AML-193 (cell line): ENCODE measurements at regions not wholly inside any gene's neighbourhood (a gene's known extent, or its start where the extent isn't known, plus 50 kb on each side); places are given as distances from the start of the nearest gene placed in this dataset.

Source experiments
- DNase-seq, 2 experiments: peaks; one replicate each; lab custom pipeline; 2025; lab: John Stamatoyannopoulos, UW

- no peak for DNase-seq
These were observed 105.6 kb upstream of the FOXF1 start for GRCh38 chr16:86404678-86405077.

- DNase-seq = no peak
These were observed 105.0 kb upstream of the FOXF1 start for GRCh38 chr16:86405319-86405718.

DNA sequence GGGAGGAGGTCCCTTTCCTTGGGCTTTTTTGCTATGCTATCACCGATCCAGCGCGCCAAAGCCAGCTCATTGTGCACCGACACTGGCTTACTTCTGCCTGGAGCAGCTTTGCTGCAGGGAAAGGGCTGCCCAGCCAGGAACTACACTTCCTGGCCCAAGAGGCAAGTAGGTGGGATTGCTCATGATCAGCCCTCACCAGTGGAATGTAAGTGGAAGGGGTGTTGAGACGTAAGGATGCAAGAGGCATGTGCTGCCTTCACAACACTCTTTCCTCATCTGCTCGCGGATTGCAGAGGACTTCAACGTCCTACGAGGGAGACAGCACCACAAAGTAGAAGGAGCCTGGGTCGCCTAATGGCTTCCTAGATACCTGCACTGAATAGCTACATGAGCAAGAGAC is 104.3 kb upstream of the FOXF1 start:
- DNase-seq = no peak

GRCh38 chr16:86408685-86409084 is 101.6 kb upstream of the FOXF1 start:
- no peak for DNase-seq

DNA sequence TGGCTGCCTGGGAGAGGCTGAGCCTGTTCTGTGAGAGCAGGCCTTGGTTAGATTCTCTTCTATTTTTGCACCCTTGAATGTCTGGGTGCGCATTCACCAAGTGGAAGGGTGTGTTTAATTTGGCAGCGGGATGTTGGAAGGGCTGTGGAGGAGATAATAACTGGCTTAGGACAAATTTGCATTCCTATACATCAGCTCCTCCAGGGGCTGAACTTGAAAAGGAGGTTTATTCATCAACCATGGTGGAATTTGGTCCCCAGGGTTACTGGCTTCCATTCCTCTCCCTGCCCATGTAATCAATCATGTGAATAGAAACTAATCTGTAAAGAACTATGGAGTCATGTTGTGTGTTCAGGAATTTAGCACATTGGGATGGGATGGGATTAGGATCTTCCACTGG is 100.2 kb upstream of the FOXF1 start:
- DNase-seq = no peak

DNA sequence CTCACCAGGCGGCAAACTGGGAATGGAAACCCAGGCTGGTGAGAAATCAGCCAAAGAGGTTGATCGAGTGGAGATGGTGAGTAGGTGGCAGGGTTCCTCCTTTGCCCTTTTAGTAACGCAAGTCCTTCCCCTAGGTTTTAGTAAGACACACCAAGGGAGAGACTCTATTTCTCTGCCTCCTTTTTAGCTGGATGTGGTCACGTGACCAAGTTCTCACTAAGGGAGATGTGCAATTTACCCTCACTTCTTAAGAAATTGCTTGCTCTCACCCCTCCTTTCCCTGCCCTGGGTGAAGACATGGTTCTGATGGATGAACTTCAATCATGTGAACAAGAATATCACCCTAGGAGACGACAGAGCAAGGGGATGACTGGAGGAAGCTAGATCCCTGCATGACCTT is 99.8 kb upstream of the FOXF1 start:
- DNase-seq = no peak

- no peak for DNase-seq
These were observed 98.4 kb upstream of the FOXF1 start for GRCh38 chr16:86411897-86412296.

DNA sequence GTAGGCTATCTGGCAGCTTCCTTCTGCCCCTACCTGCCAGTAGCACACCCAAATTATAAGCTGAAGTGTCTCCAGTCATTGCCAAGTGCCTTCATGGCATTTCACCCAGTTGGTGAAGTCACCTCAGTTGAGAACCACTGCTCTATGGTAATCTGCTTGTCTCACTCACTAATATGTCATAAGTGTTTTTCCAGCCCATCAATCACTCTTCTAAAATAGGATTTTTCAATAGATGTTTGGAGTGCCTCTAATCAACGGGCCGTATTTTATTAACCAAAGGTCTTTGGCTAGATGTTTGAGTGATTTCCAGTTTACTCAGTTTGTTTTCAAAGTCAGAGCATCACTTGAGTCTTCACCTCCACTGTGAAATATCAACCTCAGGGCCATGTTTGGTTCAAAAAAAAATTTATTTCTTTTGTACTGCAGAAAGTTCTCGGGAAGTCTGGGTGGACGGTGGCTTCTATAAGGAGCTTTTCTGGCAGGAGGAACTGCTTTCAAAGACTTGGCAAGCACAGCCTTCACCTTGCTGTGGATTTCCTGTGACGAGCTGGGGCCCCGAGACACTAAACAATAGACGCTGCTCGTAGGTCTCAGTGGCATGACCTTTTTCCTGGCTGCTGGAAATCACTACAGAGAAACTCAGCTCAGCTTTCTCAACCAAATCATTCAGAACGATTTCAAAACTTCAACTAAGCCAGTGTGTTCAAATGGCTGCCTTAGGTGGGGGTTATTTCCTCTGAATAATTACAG is 95.2 kb upstream of the FOXF1 start:
- no peak for DNase-seq

GRCh38 chr16:86418981-86419380 is 91.3 kb upstream of the FOXF1 start:
- no peak for DNase-seq

GRCh38 chr16:86419518-86419917 is 90.8 kb upstream of the FOXF1 start:
- DNase-seq = no peak

DNA sequence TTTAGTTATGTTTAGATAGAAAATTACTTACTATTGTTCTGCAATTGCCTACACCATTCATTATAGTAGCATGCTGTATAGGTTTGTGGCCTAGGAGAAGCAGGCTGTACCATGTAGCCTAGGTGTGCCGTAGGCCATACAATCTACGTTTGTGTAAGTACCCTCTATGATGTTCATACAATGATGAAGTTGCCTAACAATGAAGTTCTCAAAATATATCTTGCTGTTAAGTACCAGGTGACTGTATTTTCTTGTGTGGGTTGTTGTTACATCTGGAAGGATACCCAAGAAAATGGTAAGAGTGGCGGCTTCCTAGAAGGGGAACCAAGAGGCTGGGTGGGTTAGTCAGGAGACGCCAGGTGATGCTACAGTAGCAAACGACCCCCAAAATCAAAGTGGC is 88.3 kb upstream of the FOXF1 start:
- DNase-seq = no peak

DNA sequence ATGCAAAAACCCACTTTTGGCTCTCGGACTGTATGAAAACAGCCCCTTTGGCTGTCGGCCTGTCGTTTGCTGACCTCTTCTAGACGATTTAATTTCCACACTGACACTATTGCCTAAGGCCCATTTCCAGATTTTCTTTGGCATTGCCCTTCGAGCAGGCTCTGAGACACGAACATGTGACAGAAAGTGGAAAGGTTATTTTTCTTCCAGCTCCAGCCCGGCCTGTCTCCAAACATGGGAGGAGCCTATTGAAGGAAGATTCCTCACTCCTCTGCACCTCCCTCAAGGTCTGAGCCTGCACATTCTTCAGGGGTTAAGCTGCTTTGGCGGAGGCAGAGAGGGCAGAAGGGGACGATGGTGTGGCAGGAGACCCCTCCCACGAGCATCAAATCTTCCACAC is 85.9 kb upstream of the FOXF1 start:
- no peak for DNase-seq

DNA sequence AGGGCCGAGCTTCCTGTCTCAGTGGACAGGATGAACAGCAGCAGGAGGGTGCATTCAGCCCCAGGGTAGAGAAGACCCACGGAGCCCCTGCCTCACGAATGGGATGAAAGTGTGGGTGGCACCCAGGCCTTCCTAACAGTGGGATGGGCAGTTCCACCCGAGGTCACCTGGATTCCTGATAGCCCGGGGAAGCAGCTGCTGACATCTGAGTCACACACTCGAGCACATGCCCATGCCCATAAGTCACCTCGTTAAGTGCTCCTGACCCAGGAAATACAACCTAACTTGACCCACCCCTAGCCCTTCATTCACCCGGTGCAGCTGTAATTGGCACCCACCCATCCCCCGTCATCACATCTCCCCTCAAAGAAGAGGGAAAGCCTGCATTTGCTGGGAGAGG is 85.3 kb upstream of the FOXF1 start:
- DNase-seq = no peak

- DNase-seq = no peak
These were observed 84.2 kb upstream of the FOXF1 start for GRCh38 chr16:86426063-86426642.

GRCh38 chr16:86427433-86427851 is 82.9 kb upstream of the FOXF1 start:
- DNase-seq = no peak

GRCh38 chr16:86428729-86429517 is 81.4 kb upstream of the FOXF1 start:
- DNase-seq = no peak

DNA sequence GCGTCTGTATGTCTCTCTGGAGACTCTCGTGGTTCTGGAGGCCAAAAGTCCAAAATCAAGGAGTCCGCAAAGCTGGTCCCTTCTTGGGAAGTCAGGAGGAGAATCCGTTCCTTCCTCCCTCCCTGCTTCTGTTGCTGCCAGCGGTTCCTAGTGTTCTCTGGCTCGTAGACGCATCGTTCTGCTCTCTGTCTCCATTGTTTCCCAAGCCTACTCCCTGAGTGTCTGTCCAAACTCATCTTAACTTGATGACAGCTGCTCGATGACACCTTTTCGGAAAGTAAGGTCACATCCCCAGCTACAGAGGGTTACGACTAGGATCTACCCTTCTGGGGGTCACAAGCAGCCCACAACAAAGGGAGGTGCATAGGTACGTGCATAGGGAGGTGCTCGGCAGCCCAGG is 80.7 kb upstream of the FOXF1 start:
- no peak for DNase-seq

DNA sequence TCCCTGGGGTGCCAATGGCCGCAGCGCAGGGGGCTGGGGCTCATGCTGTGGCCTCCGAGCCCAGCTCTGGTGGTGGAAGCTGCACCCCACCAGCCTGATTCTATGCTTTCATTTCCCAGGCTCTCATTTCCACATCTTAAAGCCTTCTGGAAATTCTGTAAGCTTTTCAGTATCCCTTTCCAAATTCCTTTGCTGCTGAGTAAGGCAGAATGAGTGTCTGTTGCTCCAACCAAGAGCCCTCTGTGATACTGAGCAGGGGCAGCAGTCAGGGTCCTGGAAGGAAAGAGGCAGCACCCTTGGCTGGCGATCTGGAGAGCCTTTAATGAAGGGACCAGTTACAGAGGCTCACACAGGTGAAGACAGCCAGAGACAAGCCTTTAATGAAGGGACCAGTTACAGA is 79.5 kb upstream of the FOXF1 start:
- DNase-seq = no peak

DNA sequence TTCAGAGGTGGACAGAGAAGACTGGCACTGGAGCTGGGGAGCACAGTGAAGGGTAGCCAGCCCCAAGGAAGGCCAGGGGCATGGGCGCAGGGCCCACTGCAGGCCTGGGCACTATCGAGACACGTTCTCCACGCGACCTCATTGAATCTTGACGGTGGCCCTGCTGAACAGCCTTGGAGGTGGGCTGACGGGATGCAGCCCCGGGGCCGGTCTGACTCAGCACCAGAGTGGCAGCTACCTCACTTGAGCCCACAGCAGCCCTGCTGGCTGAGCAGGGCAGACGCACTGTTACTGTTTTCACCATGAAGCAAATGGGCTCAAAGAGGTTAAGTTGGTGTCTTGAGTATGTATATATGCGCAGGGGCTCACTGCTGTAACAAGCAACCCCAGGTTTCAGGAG is 78.8 kb upstream of the FOXF1 start:
- no peak for DNase-seq

DNA sequence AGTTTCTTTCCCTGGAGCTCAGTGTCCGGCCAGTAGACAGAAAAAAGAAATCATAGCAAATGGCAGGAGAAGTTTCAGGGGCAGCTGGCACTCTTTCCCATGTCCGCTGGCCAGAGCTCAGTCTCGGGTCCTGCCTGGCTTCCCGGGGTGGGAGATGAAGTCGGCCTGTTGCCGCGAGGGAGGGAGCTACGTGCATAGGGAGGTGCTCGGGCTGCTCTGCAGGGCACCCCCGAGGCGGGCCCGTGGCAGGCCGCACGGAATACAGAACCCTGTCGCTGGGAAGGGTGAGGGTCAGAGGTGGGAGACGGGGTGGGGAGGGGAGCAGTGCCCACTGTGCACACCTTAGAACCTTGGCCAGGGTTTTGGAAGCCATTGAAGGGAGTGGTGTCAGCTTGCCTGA is 78.3 kb upstream of the FOXF1 start:
- no peak for DNase-seq

GRCh38 chr16:86432691-86433090 is 77.6 kb upstream of the FOXF1 start:
- no peak for DNase-seq

- DNase-seq = no peak
These were observed 73.7 kb upstream of the FOXF1 start for GRCh38 chr16:86436466-86437185.

GRCh38 chr16:86437348-86437747 is 73.0 kb upstream of the FOXF1 start:
- DNase-seq = no peak
